Femur (tissue), 1 donor: ENCODE measurements at regions not wholly inside any gene's neighbourhood (a gene's known extent, or its start where the extent isn't known, plus 50 kb on each side); places are given as distances from the start of the nearest gene placed in this dataset.
"Not testable (repeated sequence)": the region's sequence is repeated elsewhere in the genome, so short reads cannot be mapped to it uniquely, and the experiment has no call there.

Experiments used
- DNase-seq: peaks from one replicate; pipeline ENCODE4 v3.0.0-alpha.2; 2017

- no peak for DNase-seq
Measured at GRCh38 chr2:111252436-111252835, 131.7 kb downstream of the BCL2L11 start.

DNA sequence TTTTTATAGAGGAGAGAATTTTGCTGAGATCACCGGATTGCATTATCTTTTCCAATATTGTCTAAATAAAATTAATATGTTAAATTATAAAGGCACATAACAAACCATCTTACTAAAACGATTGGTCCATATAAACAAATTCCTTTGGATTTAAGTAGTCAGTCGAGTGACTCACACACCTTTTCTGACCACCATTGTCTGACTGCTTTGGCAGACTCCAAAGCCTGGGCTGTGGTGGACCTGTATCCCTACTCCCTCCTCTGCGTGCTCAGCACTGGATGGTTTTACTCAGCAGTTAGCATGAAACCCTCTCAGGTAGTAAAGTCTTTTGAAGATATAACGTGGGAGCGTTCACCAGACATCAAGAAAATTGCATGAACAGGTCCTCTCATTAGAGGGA, 134.2 kb downstream of the BCL2L11 start:
- DNase-seq = not testable (repeated sequence)

DNA sequence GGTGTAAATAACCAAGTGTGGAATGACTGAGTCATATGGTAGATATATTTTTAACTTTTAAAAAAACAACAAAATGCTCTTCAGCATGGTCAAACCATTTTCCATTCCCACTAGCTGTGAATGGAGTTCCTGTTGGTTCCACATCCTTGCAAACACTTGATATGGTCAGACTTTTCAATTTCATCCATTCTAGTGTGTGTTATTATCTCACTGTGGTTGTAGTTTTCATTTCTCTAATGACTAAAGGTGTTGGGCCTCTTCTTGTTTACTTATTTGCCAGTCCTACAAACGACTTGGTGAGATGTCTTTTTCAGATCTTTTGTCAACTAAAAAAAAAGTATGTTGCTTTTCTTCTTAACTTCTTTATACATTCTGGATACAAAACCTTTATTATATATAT, 135.9 kb downstream of the BCL2L11 start:
- DNase-seq = not testable (repeated sequence)

DNA sequence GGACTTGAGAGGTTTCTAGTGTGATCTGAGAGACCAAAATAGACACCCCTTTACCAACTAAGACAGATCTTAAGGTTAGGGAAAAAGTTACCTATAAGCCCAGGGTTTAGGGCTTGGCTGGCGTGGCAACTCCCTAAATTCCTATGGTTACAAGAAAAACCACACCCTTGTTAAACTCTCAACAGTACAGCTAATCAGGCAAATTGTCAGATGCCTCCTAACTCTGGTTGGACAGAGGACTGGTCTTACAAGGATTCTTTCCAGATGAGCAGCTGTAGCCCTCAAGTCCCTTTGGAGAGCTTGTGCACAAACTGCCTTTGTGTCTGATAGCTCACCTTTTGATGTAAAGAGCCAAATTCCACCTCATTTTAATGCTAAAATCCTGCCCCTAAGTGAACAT, 136.9 kb downstream of the BCL2L11 start:
- DNase-seq = not testable (repeated sequence)

DNA sequence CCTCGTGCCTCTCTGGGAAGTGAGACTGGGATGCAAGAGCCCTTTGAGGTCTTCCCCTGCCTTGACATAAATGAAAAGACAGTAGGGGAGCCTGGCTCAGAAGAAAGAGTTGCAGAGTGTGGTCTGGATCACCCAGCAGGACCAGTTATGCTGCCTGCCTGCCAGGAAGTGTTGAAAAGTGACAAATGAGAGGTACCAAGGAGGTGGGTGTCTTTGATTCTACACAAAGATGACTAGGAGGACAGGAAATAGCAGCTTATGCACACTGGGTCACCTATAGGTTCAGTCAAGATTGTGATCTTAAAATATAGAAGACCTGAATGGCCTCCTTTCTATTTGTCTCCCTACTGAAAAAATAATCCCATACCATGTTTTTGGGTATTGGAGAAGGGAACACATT, 137.6 kb downstream of the BCL2L11 start:
- not testable (repeated sequence) for DNase-seq

DNA sequence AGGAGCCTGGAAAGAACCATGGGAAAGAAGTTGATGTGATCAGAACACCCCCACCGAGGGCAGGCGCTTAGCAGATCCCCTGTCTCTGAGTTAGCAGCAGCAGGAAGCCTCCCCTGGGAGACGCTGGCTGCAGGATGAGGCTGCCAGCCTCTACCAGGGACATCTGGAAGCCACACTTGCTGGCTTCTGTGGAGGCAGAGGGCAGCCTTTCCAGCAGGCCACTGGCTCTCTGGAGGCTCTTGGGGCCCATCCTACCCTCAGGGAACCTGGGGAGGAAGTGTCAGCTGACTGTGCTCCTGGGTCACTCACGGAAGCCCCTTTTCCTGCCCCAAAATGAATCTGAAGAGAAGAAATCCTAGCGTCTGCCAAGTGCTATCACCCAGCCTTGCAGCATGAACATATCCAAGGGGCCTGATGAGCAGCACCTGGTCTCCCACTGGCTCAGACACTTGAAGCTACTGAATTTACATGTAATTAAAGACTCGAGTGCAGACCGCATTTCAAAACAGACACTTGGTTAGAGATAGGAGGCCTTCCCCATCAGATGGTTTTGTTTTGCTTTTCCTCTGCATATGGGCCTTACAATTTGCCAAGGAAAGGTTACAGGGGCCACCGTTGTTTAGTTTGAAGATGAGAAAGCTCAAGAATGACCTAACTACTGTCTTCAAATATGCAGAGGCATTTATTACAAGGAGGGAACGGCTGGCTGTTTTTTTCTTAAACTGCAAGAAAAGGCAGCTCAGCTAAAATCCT, 142.1 kb downstream of the BCL2L11 start:
- not testable (repeated sequence) for DNase-seq

DNA sequence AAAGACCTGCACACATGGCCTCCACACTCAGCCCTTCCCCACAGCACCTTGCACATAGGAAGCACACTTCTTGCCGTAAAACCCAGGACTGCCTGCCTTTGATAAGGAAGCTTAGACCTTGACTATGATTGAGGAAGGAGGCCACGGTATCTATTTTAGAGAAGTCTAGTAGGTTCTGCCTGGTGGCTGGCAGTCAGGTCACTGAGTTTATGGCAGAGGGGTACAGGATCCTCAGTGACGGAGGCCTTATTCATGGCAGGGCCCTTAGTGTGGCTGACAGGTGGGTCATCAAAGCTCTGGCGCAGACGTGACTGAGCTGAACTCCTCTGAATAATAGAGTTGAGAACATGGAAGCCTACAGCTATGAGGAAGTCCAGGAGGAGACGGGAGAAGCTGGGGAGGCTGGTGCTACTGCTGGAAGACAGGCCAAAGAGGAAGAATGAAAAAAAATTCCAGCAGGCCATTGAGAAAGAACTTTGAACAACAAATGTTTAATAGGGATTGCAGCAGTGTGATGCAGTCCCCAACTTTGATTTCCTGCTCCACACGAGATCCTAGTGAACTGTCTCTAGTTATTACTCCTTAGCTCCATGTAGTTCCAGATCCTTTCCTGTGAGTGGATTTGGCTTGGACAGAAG, 142.8 kb downstream of the BCL2L11 start:
- not testable (repeated sequence) for DNase-seq

DNA sequence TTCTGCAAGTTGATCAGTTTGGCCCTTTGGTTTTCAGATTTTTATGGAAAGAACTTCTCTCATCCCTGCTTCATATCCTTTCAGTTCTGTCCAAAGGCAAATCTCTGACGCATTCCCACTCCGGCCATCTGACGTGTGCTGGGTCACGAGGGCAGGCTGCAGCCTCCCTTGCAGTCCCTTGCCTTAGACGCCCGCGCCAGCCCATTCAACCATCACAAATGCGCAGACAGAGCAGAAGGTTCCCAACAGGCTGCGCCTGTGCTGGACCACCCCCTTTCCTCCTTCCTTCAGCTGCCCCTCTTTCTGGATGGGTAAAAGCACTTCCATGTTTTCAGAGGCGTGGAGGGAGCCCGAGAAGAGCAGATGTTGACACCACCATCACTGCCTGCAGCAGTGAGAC, 144.2 kb downstream of the BCL2L11 start:
- not testable (repeated sequence) for DNase-seq

GRCh38 chr2:111266556-111266955, 145.8 kb downstream of the BCL2L11 start:
- not testable (repeated sequence) for DNase-seq

- DNase-seq = peak; percentile 38
Measured at GRCh38 chr2:111267038-111267437, 146.3 kb downstream of the BCL2L11 start.

DNA sequence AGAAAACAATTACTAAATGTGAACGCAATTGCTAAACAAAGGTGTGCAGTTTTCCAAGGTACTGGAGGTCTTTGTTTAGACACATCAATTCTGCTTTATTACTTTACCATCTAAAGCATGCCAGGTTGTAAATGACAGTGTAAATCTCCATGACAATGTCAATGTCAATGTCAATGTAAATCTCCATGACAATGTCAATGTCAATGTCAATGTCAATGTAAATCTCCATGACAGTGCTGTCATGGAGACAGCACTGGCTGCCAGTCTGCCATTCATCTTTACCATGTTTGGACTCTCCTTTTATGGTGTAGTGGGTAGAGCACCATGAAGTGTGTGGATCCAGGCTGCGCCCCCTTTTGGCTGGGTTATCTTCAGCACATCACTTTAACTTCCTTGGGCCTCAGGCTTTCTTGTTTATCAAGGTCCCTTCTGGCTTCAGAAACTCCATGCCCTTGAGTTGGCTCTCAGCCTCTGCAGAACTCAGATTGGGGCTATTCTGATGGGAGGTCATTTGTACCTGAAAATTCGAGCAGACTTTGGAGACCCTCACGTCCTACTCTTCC, 149.1 kb downstream of the BCL2L11 start:
- DNase-seq = not testable (repeated sequence)

DNA sequence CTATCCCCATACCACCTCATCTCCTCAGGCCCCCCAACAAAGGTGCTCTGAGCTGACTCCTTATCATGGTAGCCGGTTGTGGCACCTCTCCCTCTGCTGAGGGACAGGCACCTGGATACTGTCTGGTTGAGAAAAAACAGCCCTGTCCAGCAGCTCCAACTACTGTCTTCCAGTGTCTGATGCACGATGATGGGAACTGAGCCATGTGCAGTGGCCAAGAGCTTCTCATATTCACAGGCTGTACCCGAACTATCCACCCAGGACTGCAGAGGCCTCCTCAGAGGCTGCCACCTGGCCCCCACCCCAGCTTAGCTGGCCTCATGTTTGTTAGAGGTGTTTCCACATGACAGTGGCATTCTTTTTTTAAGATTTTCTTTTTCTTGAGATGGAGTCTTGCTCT, 149.9 kb downstream of the BCL2L11 start:
- not testable (repeated sequence) for DNase-seq

DNA sequence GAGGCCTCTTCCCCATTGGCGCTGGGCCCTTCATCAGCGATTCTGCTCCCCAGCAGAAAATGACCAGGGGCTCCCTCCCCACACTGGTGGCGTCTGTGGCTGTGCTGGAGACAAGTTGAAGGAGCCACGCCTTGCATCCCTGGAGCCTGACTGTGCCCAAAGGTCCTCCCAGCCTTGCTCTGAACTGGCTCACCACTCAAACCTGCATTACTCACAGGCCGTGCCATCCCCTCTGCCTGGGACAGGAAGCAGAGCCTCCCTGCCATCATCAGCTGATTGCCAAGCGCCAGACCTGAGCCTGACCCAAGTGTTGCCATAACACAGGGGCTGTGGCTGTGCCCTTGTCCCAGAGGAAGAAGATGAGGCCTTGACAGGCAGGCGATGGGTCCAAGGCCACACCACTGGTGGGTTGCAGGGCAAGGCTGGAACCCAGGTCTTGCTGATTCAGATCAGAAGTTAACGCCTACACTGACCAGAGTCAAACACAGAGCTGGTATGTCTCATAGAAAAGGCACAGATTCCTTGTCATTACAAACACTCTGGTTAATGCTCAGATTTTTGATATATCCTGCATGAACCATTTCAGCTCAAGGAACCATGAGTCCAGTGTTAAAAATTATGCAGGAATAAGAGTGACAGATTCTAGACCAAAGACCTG, 151.1 kb downstream of the BCL2L11 start:
- DNase-seq = not testable (repeated sequence)

DNA sequence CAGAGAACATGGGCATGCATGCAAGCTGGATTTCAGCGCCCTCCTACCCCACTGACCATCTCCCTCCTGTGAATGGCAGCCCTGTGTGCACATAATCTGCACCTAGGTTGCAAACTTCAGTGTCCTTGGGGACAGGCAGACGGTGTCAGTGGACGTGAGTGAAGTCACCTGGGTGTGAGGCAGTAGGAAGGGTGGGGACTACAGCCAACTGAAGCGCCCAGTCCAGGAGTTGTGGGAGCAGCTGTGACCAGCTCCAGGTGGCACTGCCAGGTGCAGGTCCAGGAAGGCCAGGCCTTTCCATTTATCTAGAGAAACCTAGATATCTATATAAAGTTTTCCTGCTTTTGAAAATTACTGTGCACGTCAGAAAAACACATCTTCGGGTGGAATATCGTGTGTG, 152.3 kb downstream of the BCL2L11 start:
- DNase-seq = not testable (repeated sequence)

DNA sequence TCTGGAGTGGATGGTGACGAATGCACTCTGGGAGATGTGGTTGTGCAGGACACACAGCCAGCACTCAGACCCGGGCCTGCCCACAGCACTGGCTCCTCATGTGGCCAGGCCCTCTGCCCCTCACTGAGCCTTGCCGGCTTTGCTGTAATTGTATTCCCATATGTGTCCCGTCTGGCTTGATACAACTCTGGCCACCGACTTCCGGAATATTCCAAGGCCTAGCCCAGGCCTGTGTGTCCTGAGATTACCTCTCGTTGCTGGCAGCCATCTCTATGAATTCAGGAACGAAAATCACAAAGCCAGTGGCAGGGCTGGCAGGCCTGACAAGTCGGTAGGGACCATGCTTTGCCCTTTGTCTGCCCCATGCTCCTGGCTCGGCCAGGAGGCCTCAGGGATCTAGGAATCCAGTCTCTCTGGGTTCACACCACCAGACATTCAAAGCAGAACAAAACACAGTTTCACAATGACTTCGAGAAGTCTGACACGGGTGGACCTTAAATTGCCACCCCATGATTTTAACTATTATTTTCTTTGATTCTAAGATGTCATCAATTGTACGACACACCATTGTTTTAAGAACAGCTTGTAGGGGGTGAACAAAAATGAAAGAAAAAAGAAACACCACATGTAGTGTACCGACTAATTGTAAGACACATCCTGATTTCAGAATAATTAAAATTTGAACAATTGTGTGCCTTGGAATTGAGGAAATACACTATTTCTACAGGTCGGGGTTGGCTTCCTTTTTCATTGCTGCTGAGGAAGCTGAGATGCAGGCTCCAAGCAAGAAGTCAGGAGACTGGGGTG, 154.5 kb downstream of the BCL2L11 start:
- DNase-seq = not testable (repeated sequence)

DNA sequence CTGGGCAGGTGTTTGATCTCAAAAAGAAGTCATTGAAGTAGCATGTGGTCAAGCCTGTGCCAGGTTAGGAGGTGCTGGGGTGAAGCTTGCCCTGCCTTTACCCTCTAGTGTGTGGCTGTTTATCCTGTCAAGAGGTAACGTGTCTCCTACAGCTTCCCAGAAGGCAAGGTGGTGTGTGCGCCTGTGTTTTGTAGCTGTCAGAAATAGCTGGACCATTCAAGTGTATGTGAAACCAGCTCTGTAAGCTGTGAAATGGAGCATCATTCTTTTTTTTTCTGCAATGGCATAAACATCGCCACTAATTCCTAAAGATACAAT, 155.1 kb downstream of the BCL2L11 start:
- not testable (repeated sequence) for DNase-seq

DNA sequence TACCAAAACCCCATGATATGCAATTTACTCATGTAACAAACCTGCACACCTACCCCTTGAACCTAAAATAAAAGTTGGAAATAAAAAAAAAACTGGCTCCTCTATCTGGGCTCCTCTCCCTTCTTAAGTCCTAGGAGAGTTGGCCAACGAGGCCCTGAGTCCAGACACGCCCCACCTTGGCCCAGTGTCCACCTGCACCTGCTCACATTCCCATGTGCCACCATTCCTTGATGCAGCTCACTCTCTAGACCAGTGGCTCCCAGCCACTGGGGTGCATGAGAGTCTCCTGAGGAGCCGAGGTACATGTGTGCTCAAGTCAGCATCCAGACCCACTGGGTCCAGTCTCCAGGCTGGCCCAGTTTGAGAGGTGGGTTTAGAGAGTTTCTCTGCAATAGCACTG, 157.4 kb downstream of the BCL2L11 start:
- DNase-seq = not testable (repeated sequence)

DNA sequence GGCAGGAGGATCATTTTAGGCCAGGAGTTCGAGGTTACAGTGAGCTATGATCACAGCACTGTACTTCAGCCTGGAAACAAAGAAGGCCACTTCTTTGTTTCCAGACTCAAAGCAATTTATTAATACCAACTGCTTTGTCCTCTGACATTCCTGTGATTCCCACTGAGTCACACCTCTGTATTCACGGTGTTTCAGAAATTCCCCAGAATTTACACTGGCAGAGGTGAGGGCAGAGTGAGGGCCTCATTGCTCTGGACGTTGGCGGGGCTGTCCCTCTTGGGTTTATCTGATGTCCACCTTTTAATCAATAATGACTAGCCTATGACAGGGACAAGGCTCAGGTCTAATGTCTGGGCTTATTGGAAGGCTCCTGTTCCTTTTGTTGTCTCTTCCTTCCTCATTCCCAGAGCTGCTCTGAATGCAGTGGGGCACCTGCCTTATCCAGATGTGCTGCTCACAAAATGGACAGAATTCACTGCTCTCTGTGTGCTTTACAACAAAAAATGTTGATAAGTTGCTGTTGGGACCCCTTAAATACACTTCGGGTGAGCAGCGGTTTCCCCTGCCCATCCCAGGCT, 160.1 kb downstream of the BCL2L11 start:
- DNase-seq = not testable (repeated sequence)

DNA sequence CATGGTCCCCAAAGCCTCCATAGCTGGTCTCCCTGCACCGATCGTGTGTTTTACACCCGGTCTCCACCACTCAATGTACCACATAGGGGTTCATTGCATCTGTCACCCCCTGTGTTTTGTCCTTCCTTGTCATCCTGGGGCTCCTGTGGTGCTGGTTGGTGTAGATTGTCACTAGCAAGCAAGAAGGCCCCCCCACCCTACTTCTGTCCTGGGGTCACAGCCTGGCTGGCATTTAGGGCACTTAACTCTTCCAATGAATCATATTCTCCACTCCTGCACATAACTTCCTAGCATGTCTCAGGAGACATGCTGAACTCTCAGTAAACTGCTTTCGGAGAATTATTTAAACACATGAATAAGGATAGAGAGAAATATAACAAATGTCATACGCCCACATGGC, 161.4 kb downstream of the BCL2L11 start:
- not testable (repeated sequence) for DNase-seq

DNA sequence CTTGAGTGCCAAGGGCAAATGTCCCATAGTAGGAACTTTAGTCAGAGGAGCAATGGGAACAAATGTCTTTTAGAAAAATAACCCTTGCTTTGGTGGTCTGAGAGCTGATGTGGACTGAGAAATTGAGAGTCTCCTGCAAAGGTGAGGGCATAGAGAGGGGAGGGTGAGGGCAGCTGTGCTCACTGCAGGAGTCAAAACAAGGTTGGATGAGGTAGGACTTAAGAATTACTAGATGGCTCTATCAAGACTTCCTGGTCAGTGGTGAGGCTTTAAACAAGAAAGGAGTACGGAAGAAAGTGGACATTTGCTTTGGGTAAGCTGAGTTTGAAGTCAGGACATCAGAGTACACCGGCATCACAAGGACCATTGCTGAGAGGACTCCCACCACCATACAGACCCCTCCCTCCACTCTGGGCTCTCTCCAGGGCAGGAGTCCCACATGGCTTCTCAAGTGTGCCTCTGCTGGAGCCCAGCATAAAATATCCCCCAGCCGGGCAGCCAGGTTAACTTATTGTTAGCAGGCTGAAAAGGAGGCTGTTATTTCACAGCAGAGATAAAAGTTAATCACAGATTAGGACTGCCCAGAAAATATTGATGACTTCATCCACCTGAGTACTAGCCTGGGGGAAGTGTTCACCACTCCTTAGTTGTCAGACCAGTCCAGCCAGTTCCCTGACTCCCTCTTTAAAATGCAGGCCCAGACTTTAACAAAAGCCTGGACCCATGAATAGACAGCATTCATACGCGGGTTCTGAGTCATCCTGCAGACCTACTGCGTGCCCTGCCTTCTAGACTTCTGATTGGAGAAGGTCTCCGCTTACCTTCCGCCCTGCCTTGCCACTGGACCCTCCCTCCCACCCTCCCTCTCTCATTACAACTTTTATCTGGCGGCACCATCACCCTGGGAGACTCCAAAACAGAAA, 167.2 kb downstream of the BCL2L11 start:
- not testable (repeated sequence) for DNase-seq

GRCh38 chr2:111290370-111290769, 169.7 kb downstream of the BCL2L11 start:
- DNase-seq = not testable (repeated sequence)
